ENCODE measurements at regions not wholly inside any gene's neighbourhood (a gene's known extent, or its start where the extent isn't known, plus 50 kb on each side); places are given as distances from the start of the nearest gene placed in this dataset.

DNA sequence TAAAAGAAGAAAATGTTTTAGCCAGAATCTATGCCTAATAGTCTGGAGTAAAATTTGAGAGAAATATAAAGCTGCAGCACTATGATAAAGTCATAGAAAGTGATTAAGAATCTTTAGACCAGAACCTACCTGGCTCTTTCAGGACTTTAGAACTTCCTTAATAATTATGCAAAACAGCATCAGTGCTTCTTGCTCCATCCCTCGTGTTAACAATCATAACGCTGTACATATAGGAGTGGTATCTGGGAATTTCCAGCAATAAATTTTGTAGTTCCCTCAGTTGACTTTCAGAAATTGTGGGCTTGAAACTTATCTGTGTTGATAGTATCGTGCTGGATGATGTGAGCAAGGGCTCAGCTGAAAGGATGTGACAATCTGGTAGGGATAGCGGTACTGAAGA, 102.1 kb upstream of the RASGEF1B start:
- TF ChIP-seq, protein P1, sequence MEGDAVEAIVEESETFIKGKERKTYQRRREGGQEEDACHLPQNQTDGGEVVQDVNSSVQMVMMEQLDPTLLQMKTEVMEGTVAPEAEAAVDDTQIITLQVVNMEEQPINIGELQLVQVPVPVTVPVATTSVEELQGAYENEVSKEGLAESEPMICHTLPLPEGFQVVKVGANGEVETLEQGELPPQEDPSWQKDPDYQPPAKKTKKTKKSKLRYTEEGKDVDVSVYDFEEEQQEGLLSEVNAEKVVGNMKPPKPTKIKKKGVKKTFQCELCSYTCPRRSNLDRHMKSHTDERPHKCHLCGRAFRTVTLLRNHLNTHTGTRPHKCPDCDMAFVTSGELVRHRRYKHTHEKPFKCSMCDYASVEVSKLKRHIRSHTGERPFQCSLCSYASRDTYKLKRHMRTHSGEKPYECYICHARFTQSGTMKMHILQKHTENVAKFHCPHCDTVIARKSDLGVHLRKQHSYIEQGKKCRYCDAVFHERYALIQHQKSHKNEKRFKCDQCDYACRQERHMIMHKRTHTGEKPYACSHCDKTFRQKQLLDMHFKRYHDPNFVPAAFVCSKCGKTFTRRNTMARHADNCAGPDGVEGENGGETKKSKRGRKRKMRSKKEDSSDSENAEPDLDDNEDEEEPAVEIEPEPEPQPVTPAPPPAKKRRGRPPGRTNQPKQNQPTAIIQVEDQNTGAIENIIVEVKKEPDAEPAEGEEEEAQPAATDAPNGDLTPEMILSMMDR (IDR thresholded peaks at IDR 0.05) = no peak
- no peak for TF ChIP-seq POLR2A (IDR thresholded peaks at IDR 0.05)

All from esophagus squamous epithelium (tissue), 4 donors.